HepG2 (cell line): ENCODE measurements at regions not wholly inside any gene's neighbourhood (a gene's known extent, or its start where the extent isn't known, plus 50 kb on each side); places are given as distances from the start of the nearest gene placed in this dataset.

Source experiments
- ATAC-seq: fragments of 200-7000 bp; cut with Tn5 transposase; 3 replicates; pipeline ENCODE4 v1.9.1; 2020; ENCODE audit warnings: mild to moderate bottlenecking, moderate library complexity
- BruUV-seq: library from RNA; stranded (reverse); fragments of 400-500 nt; replicated peaks from 2 replicates; lab custom pipeline; 2021; lab: Mats Ljungman, UMichigan
- CTCF ChIA-PET: fragments of 300-600 bp; formaldehyde crosslinking; extraction: SDS; loops from one replicate; lab custom pipeline; 2021; ENCODE audit warnings: low total read pairs, inconsistent platforms, low intra/inter-chr PET ratio; lab: Yijun Ruan, JAX
- POLR2A ChIA-PET: fragments of 350-600 bp; sonication (Branson Sonifier 250); formaldehyde crosslinking; loops from one replicate; lab custom pipeline; 2020; ENCODE audit warnings: antibody characterized with exemption, inconsistent platforms; lab: Yijun Ruan, JAX
- DNase-seq: peaks from one replicate; pipeline ENCODE4 v3.0.0-alpha.2; 2015; ENCODE audit warnings: low spot score
- FAIRE-seq: peaks from 3 replicates; lab custom pipeline; 2011; peaks lifted over from hg19 to GRCh38; lab: Jason Lieb, UNC
- H2AFZ ChIP-seq: one replicate; pipeline ENCODE4 v1.6.1; 2011; ENCODE audit warnings: low read length, inconsistent platforms
- H3K27ac ChIP-seq: fragments of 300-600 bp; 3 replicates; pipeline ENCODE4 v1.8.0; 2011; ENCODE audit warnings: mixed run types, mild to moderate bottlenecking, mixed read lengths, low read length, inconsistent platforms; ENCODE audit not compliant: insufficient read depth; ENCODE audit errors: extremely low read length
- H3K27me3 ChIP-seq, 2 experiments: fragments of 200-600 bp in 1 of 2; 2 replicates in 1 of 2; 3 replicates in 1 of 2; pipeline versions ENCODE4 v1.6.0 to v1.8.0; 2011; ENCODE audit warnings: low read length in 2 of 2, mild to moderate bottlenecking in 2 of 2, moderate library complexity in 2 of 2, inconsistent platforms in 1 of 2; ENCODE audit not compliant: insufficient read depth in 2 of 2, control insufficient read depth in 1 of 2
- H3K36me3 ChIP-seq, 2 experiments: fragments of 200-600 bp in 1 of 2; replicated peaks in 1 of 2; 2 replicates in 1 of 2; 3 replicates in 1 of 2; pipeline versions ENCODE4 v1.5.1 to v1.8.0; 2011; ENCODE audit warnings: low read length in 2 of 2, inconsistent platforms in 1 of 2; ENCODE audit not compliant: insufficient read depth in 2 of 2, control insufficient read depth in 1 of 2
- H3K4me1 ChIP-seq: 2 replicates; pipeline ENCODE4 v1.5.1; 2012; ENCODE audit warnings: low read length, inconsistent platforms; ENCODE audit not compliant: insufficient read depth
- H3K4me2 ChIP-seq: 2 replicates; pipeline ENCODE4 v1.6.0; 2011; ENCODE audit warnings: low read depth, low read length, inconsistent platforms
- H3K4me3 ChIP-seq, 3 experiments: fragments of 200-600 bp in 1 of 3; sonication (generic), shearing (Covaris generic) in 1 of 3; replicated peaks in 1 of 3; 2 replicates each; pipeline ENCODE4 v1.5.1; 2011 to 2016; ENCODE audit warnings: low read length in 3 of 3, inconsistent platforms in 2 of 3, low read depth in 2 of 3, mild to moderate bottlenecking in 2 of 3, control low read depth in 1 of 3, mixed read lengths in 1 of 3; ENCODE audit not compliant: insufficient read depth in 1 of 3
- H3K79me2 ChIP-seq: one replicate; pipeline ENCODE4 v1.6.1; 2011; ENCODE audit warnings: low read length, inconsistent platforms; ENCODE audit not compliant: insufficient read depth
- H3K9ac ChIP-seq: 2 replicates; pipeline ENCODE4 v1.6.0; 2011; ENCODE audit warnings: mild to moderate bottlenecking, low read depth, low read length, inconsistent platforms; ENCODE audit not compliant: insufficient read depth
- H3K9me3 ChIP-seq: 2 replicates; pipeline ENCODE4 v1.5.1; 2012; ENCODE audit warnings: mild to moderate bottlenecking, low read length
- H4K20me1 ChIP-seq: 2 replicates; pipeline ENCODE4 v1.6.0; 2011; ENCODE audit warnings: inconsistent platforms, mild to moderate bottlenecking, low read length, moderate library complexity; ENCODE audit not compliant: insufficient read depth
- ARHGAP35 ChIP-seq: sonication (generic); formaldehyde crosslinking; IDR thresholded peaks from 2 replicates; pipeline ENCODE4 v1.9.0; 2022; ENCODE audit warnings: mild to moderate bottlenecking, inconsistent platforms, moderate library complexity, missing genetic modification reagents, borderline replicate concordance
- CBFB ChIP-seq: sonication (generic); formaldehyde crosslinking; IDR thresholded peaks from 2 replicates; pipeline ENCODE4 v1.4.0; 2020; ENCODE audit warnings: missing genetic modification reagents
- GATAD2A ChIP-seq: IDR thresholded peaks from 2 replicates; pipeline ENCODE4 v1.6.1; 2016
- MTF1 ChIP-seq: sonication (generic); formaldehyde crosslinking; IDR thresholded peaks from 2 replicates; pipeline ENCODE4 v1.5.0; 2020; ENCODE audit warnings: missing genetic modification reagents
- POLR2G ChIP-seq: fragments of 200-400 bp; formaldehyde crosslinking; IDR thresholded peaks from 2 replicates; pipeline ENCODE4 v1.6.1; 2018; ENCODE audit warnings: mild to moderate bottlenecking, low read depth, low read length, moderate library complexity
- SOX13 ChIP-seq, 3 experiments: fragments of 450-650 bp in 1 of 3; sonication (generic) in 1 of 3; formaldehyde crosslinking in 1 of 3; IDR thresholded peaks in 2 of 3; conservative IDR thresholded peaks in 1 of 3; 2 replicates each; pipeline versions ENCODE4 v1.5.0 to v1.6.1; 2016 to 2020; ENCODE audit warnings: antibody characterized with exemption in 1 of 3, mild to moderate bottlenecking in 1 of 3, missing compliant biosample characterization in 1 of 3, missing genetic modification reagents in 1 of 3, moderate library complexity in 1 of 3
- SPEN ChIP-seq: sonication (generic); formaldehyde crosslinking; IDR thresholded peaks from 2 replicates; pipeline ENCODE4 v1.5.1; 2020; ENCODE audit warnings: low read depth, mild to moderate bottlenecking, missing genetic modification reagents
- ZNF720 ChIP-seq: sonication (generic); formaldehyde crosslinking; IDR thresholded peaks from 2 replicates; pipeline ENCODE4 v1.4.0; 2020; ENCODE audit warnings: missing genetic modification reagents
- in situ Hi-C: cut with HindIII; loops from 2 replicates; pipeline ENCODE4 v1.10.0; 2017; ENCODE audit warnings: low pct_unique_long_range_greater_than_20kb; ENCODE audit not compliant: extremely low pct_ligation_motif_present
- intact Hi-C: fragments of 100-400 bp; cut with micrococcal nuclease; formaldehyde crosslinking; loops from one replicate; pipeline ENCODE4 v1.10.0; 2022; ENCODE audit not compliant: unreplicated experiment
- TF ChIP-seq, protein P1 (sequence below): sonication (generic); formaldehyde crosslinking; IDR thresholded peaks from 2 replicates; pipeline ENCODE4 v1.4.0; 2020; ENCODE audit warnings: missing genetic modification reagents, borderline replicate concordance
- TF ChIP-seq, protein P2 (sequence below): sonication (generic); formaldehyde crosslinking; IDR thresholded peaks from 2 replicates; pipeline ENCODE4 v1.4.0; 2020; ENCODE audit warnings: mild to moderate bottlenecking, missing genetic modification reagents
- TF ChIP-seq, protein P3 (sequence below): sonication (generic); formaldehyde crosslinking; IDR thresholded peaks from 2 replicates; pipeline ENCODE4 v1.4.0; 2020; ENCODE audit warnings: missing genetic modification reagents, borderline replicate concordance
- TF ChIP-seq, protein P4 (sequence below): sonication (generic); formaldehyde crosslinking; IDR thresholded peaks from 2 replicates; pipeline ENCODE4 v1.8.0; 2022; ENCODE audit warnings: mild to moderate bottlenecking, missing genetic modification reagents, moderate library complexity

DNA sequence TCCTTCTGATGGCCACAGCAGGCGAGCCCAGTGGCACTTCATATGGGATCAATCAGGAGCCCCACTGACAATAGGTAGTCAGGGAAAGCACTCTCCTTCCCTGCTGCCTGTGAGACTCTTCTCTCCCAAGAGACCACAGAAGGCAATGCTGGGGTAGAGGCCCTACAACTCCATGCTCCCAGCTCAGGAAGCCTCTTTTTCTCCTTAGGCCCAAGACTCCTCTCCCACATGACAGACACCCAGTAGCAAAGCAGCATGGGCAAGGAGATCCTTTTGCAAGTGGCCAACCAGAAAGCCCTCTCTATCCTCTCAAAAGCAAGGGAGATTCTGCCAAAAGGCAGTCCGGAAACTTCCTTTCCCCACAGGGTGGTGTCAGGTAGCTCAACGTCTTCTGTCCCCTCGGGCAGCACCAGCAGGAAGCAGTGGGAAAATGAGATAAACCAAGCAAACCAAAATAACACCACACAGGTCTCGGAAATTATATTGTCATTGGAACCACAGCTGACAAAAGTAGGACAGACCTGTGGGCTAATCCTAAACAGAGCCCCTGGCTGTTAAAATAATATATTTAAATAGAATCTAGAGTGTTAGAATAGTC is 172.7 kb upstream of the GDF10 start (continued):
- TF ChIP-seq, protein P1, sequence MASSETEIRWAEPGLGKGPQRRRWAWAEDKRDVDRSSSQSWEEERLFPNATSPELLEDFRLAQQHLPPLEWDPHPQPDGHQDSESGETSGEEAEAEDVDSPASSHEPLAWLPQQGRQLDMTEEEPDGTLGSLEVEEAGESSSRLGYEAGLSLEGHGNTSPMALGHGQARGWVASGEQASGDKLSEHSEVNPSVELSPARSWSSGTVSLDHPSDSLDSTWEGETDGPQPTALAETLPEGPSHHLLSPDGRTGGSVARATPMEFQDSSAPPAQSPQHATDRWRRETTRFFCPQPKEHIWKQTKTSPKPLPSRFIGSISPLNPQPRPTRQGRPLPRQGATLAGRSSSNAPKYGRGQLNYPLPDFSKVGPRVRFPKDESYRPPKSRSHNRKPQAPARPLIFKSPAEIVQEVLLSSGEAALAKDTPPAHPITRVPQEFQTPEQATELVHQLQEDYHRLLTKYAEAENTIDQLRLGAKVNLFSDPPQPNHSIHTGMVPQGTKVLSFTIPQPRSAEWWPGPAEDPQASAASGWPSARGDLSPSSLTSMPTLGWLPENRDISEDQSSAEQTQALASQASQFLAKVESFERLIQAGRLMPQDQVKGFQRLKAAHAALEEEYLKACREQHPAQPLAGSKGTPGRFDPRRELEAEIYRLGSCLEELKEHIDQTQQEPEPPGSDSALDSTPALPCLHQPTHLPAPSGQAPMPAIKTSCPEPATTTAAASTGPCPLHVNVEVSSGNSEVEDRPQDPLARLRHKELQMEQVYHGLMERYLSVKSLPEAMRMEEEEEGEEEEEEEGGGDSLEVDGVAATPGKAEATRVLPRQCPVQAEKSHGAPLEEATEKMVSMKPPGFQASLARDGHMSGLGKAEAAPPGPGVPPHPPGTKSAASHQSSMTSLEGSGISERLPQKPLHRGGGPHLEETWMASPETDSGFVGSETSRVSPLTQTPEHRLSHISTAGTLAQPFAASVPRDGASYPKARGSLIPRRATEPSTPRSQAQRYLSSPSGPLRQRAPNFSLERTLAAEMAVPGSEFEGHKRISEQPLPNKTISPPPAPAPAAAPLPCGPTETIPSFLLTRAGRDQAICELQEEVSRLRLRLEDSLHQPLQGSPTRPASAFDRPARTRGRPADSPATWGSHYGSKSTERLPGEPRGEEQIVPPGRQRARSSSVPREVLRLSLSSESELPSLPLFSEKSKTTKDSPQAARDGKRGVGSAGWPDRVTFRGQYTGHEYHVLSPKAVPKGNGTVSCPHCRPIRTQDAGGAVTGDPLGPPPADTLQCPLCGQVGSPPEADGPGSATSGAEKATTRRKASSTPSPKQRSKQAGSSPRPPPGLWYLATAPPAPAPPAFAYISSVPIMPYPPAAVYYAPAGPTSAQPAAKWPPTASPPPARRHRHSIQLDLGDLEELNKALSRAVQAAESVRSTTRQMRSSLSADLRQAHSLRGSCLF (CRISPR knock-in tag) = no peak

DNA sequence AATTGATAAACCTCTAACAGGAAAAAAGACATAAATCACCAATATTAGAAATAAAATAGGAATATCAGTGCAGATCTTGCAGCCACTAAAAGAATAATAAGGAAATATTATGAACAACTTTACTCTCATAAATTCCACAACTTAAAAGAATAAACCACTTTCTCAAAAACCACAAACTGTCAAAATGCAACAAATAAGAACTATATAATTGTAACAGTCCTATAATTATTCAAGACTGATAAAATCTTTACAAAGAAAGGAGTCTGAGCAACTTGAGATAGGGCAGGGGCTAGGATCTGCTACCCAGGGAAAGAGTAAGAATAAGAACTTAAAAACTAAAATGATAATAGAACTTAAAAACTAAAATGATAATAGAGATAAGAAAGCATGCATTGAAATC is 169.5 kb upstream of the GDF10 start:
- ChIA-PET CTCF (no interaction called here), POLR2A (no interaction called here)
- peaks cover 0 to 4% of the 10 kb centered on the region in 2 experiments; a peak in 1 of 5 replicates for H3K27me3 ChIP-seq
- no peaks in the 10 kb centered on the region for H3K79me2 ChIP-seq
- ATAC-seq (no peak), DNase-seq (no peak), FAIRE-seq (no peak)
- H3K4me1 ChIP-seq = no peaks in the 10 kb centered on the region
- H3K4me3 ChIP-seq = no peak overlapping the region
- no TSS peak for BruUV-seq
- in situ Hi-C loops = no loop called here
- no peaks in the 10 kb centered on the region for H4K20me1 ChIP-seq
- H3K36me3 ChIP-seq = no peaks in the 10 kb centered on the region
- no peak overlapping the region for H3K27ac ChIP-seq
- H3K9me3 ChIP-seq = no peaks in the 10 kb centered on the region
- H3K4me2 ChIP-seq = no peak overlapping the region
- H3K9ac ChIP-seq = no peak overlapping the region
- intact Hi-C loops = no loop called here
- H2AFZ ChIP-seq = no peak overlapping the region
- TF ChIP-seq ARHGAP35 (CRISPR knock-in tag) = no peak
- TF ChIP-seq GATAD2A (CRISPR knock-in tag) = no peak
- TF ChIP-seq ZNF720 (CRISPR knock-in tag) = no peak
- TF ChIP-seq, protein P2, sequence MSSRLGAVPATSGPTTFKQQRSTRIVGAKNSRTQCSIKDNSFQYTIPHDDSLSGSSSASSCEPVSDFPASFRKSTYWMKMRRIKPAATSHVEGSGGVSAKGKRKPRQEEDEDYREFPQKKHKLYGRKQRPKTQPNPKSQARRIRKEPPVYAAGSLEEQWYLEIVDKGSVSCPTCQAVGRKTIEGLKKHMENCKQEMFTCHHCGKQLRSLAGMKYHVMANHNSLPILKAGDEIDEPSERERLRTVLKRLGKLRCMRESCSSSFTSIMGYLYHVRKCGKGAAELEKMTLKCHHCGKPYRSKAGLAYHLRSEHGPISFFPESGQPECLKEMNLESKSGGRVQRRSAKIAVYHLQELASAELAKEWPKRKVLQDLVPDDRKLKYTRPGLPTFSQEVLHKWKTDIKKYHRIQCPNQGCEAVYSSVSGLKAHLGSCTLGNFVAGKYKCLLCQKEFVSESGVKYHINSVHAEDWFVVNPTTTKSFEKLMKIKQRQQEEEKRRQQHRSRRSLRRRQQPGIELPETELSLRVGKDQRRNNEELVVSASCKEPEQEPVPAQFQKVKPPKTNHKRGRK (CRISPR knock-in tag) = no peak
- no peak for TF ChIP-seq SOX13 (IDR thresholded peaks at IDR 0.05)
- no peak for TF ChIP-seq SOX13 (CRISPR knock-in tag; conservative IDR thresholded peaks at IDR 0.05 in 1 of 2, IDR thresholded peaks at IDR 0.05 in 1 of 2)
- no peak for TF ChIP-seq POLR2G
- TF ChIP-seq, protein P3, sequence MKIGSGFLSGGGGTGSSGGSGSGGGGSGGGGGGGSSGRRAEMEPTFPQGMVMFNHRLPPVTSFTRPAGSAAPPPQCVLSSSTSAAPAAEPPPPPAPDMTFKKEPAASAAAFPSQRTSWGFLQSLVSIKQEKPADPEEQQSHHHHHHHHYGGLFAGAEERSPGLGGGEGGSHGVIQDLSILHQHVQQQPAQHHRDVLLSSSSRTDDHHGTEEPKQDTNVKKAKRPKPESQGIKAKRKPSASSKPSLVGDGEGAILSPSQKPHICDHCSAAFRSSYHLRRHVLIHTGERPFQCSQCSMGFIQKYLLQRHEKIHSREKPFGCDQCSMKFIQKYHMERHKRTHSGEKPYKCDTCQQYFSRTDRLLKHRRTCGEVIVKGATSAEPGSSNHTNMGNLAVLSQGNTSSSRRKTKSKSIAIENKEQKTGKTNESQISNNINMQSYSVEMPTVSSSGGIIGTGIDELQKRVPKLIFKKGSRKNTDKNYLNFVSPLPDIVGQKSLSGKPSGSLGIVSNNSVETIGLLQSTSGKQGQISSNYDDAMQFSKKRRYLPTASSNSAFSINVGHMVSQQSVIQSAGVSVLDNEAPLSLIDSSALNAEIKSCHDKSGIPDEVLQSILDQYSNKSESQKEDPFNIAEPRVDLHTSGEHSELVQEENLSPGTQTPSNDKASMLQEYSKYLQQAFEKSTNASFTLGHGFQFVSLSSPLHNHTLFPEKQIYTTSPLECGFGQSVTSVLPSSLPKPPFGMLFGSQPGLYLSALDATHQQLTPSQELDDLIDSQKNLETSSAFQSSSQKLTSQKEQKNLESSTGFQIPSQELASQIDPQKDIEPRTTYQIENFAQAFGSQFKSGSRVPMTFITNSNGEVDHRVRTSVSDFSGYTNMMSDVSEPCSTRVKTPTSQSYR = no peak
- no peak for TF ChIP-seq MTF1
- no peak for TF ChIP-seq SPEN (CRISPR knock-in tag)
- TF ChIP-seq, protein P4, sequence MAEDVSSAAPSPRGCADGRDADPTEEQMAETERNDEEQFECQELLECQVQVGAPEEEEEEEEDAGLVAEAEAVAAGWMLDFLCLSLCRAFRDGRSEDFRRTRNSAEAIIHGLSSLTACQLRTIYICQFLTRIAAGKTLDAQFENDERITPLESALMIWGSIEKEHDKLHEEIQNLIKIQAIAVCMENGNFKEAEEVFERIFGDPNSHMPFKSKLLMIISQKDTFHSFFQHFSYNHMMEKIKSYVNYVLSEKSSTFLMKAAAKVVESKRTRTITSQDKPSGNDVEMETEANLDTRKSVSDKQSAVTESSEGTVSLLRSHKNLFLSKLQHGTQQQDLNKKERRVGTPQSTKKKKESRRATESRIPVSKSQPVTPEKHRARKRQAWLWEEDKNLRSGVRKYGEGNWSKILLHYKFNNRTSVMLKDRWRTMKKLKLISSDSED (CRISPR knock-in tag) = no peak
- TF ChIP-seq CBFB (CRISPR knock-in tag) = no peak
